GM23338 (cell line): ENCODE measurements at regions not wholly inside any gene's neighbourhood (a gene's known extent, or its start where the extent isn't known, plus 50 kb on each side); places are given as distances from the start of the nearest gene placed in this dataset.

ENCODE experiments used
- CREB1 ChIP-seq: fragments of 250-450 bp; sonication (Bioruptor Pico); IDR thresholded peaks from 2 replicates; pipeline ENCODE4 v1.5.0; 2020; ENCODE audit warnings: low read depth, mild to moderate bottlenecking, moderate library complexity
- POLR2AphosphoS5 ChIP-seq: IDR thresholded peaks from 2 replicates; pipeline ENCODE4 v1.6.1; 2016; ENCODE audit warnings: antibody characterized with exemption, low read depth
- STAT1 ChIP-seq: IDR thresholded peaks from one replicate; pipeline ENCODE4 v1.6.1; 2016; ENCODE audit warnings: antibody characterized with exemption; ENCODE audit not compliant: unreplicated experiment
- ZNF114 ChIP-seq: fragments of 250-450 bp; sonication (Bioruptor Pico); IDR thresholded peaks from 2 replicates; pipeline ENCODE4 v1.5.0; 2020; ENCODE audit warnings: mild to moderate bottlenecking, moderate library complexity
- ZNF462 ChIP-seq: fragments of 250-450 bp; sonication (Bioruptor Pico); IDR thresholded peaks from 2 replicates; pipeline ENCODE4 v1.5.0; 2020; ENCODE audit warnings: mild to moderate bottlenecking, moderate library complexity
- TF ChIP-seq, protein P1 (sequence below): IDR thresholded peaks from one replicate; pipeline ENCODE4 v1.6.1; 2018; ENCODE audit warnings: antibody characterized with exemption; ENCODE audit not compliant: unreplicated experiment

- TF ChIP-seq ZNF462 (CRISPR knock-in tag) (no peak), ZNF114 (CRISPR knock-in tag) (no peak), STAT1 (no peak), POLR2AphosphoS5 (no peak), CREB1 (CRISPR knock-in tag) (no peak)
- TF ChIP-seq, protein P1, sequence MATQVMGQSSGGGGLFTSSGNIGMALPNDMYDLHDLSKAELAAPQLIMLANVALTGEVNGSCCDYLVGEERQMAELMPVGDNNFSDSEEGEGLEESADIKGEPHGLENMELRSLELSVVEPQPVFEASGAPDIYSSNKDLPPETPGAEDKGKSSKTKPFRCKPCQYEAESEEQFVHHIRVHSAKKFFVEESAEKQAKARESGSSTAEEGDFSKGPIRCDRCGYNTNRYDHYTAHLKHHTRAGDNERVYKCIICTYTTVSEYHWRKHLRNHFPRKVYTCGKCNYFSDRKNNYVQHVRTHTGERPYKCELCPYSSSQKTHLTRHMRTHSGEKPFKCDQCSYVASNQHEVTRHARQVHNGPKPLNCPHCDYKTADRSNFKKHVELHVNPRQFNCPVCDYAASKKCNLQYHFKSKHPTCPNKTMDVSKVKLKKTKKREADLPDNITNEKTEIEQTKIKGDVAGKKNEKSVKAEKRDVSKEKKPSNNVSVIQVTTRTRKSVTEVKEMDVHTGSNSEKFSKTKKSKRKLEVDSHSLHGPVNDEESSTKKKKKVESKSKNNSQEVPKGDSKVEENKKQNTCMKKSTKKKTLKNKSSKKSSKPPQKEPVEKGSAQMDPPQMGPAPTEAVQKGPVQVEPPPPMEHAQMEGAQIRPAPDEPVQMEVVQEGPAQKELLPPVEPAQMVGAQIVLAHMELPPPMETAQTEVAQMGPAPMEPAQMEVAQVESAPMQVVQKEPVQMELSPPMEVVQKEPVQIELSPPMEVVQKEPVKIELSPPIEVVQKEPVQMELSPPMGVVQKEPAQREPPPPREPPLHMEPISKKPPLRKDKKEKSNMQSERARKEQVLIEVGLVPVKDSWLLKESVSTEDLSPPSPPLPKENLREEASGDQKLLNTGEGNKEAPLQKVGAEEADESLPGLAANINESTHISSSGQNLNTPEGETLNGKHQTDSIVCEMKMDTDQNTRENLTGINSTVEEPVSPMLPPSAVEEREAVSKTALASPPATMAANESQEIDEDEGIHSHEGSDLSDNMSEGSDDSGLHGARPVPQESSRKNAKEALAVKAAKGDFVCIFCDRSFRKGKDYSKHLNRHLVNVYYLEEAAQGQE, result no peak
These were observed 221.9 kb upstream of the EGLN3 start (continued) for GRCh38 chr14:34172550-34173368.
